Astrocyte of the hippocampus (primary cell): ENCODE measurements at regions not wholly inside any gene's neighbourhood (a gene's known extent, or its start where the extent isn't known, plus 50 kb on each side); places are given as distances from the start of the nearest gene placed in this dataset.

Source experiments
- DNase-seq: peaks from one replicate; pipeline ENCODE4 v3.0.0; 2011; ENCODE audit warnings: low read depth, low spot score

DNA sequence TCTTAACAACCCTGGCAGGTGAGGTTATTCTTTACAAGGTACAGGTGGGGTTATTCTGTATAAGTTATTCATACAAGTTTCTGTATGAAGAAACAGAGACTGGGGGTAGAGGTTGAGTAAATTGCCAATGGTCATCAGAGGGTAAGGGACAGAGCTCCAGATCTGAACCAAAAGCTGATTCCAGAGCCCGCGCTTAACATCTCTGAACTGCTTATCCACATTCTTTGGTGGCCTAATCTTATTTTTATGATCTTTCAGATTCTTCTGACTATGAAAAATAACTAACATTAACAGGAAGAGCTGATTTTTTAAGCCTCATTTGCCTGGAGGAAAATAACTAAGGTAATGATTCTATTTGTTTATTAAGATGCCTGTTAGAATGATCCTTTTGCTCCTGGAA, 63.9 kb upstream of the BARHL2 start:
- no peak for DNase-seq

GRCh38 chr1:90779573-90779972, 62.5 kb upstream of the BARHL2 start:
- no peak for DNase-seq

DNA sequence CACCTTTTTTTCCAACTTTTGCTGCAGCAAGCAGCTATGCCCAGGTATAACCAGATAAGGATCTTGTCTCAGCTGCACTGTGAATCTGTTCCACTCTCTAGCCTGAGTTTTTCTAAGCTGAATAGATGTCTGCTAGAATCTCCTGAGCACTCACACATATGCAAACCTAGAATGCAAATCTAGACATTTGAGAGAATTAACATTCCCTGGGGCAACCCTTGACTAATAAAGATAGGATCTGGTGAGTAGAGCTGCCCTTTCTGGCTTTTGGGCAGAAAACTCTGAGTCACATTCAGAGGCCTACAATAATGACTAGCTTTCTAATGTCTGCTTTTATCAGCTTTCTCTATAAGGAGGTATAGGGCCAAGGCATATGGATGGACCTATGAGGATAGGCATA, 61.4 kb upstream of the BARHL2 start:
- DNase-seq = no peak

DNA sequence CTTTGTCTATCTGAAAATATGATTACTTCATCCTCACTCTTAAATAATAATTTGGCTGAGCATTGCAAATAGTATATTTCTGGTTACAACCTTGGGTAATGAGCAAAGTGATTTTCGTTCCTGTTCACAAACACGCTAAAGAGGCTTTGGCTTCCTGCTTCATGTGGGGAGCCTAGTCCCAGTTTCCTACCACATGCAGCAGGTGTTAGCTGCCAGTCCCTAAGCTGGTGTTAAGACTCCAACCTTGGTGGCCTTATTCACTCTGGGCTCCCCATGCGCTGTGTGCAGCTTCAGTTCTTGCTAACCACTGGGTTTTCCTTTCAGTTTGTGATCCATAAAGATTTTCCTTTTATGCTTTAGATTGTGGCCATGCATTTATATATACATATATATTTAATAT, 56.7 kb upstream of the BARHL2 start:
- no peak for DNase-seq

GRCh38 chr1:90768826-90769225, 51.7 kb upstream of the BARHL2 start:
- DNase-seq = no peak

- DNase-seq = no peak
Measured at GRCh38 chr1:90768098-90768497, 51.0 kb upstream of the BARHL2 start.
